ENCODE measurements at regions not wholly inside any gene's neighbourhood (a gene's known extent, or its start where the extent isn't known, plus 50 kb on each side); places are given as distances from the start of the nearest gene placed in this dataset.
A peak's percentile ranks its signal among the peaks of the same experiment; 100 is the strongest.

DNA sequence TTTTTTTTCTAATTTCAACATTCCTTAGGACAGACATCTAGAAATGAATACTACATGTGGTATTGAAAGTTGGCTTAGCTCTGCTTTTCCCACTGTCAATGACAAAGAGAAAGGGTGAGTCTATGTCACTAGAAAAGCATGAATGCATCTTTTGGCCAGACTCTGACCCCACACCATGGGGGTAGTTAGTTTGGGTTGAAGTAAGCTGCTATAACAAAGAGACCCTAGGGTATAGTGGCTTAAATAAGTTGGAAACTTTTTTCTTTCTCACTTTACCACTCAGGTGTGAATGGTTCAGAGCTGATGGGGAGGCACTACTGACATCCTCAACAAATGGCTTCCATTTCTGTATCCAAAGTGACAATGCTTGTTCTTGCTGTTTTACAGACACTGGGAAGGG is 161.5 kb downstream of the DLEU7 start:
- no peak for DNase-seq

DNA sequence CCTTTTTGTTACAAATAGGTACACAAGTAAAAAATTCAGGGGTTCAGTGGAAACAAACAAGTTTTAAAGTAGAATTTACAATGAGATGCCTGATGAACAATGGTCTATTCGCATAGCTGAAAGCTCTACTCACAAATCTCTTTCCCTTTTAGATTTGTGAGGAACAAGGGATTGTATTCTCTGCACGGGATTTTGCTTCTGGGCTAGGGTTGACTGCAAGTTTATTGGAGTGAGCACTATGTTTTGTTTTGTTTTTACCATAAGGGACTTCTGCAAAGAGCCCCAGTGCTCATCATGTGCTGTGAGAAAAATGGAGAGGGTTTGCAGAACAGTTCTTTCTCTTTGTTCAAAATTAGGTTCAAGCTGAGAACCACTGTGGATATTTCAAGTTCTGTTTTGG is 160.5 kb downstream of the DLEU7 start:
- DNase-seq: no peak

DNA sequence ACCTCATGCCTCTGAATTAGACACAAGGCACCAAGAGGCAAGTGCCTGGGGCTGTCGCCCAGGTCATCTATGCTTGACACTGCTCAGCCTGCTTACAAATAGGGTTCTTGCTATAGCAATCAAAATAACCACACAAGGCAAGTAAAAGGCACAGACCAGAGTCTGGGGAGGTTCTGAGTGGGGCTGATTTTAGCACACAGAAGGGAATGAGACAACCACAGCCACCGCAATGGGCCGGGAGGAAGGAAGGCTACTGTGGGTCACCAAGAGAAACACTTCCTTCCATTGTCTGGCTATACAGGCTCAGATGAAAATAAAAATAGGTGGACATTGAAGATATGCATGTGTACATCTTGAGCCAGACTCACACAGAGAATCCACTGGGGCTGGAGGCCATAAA is 159.1 kb downstream of the DLEU7 start:
- no peak for DNase-seq

DNA sequence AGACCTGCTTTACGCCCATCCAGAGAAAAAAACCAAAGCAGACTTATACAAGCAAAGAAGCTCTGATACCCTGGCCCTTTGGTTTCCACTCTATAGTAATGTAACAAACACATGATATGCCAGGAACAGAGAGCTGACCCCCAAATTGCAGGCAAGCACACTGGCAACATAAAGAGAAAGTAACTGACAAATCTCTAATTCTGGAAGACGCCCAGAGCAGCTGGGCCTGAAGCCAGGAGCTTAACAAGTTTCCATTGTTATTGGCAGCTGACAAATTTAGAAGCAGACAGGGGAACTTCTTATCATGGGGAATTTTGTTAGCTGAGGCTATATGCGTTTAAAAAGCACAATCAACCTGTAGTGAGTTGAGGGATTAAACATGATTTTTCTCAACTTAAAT is 158.0 kb downstream of the DLEU7 start:
- peak; percentile 50 to 52 for DNase-seq

DNA sequence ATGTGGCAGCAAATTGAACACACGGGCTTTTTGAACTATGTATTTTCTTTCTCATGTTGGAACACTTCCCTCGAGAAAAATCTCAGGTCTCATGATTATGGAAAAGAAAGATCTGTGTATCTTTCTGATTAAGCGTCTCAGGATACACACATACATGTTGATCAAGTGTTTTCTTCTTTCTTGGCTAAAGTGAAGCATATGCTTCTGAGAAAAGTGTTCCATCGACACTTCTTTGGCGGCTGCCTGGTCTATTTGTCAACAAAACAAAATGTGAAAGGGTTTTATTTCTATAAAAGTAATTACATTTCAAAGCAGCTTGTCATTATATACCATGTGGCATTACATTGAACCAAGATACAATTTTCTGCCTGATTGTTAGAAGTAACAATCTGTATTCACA is 157.5 kb downstream of the DLEU7 start:
- no peak for DNase-seq

DNA sequence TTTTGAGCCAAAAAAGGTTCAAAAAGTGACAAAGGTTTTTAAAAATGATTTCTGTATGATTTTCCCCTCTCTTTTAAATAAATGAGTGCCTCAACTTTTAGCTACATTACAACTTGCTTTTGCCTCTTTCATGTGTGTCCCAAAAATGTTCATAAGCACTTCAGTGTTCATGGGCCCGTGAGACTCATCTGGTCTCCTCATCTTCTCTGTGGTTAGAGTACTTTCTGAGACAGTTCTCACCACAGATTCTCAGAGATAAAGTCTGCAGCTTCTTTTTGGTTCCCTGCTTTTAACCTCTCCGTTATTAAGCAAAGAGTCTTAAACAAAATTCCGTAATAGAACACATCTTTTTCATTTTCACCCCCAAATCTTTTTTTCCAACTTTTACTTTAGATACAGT is 156.9 kb downstream of the DLEU7 start:
- DNase-seq: no peak

DNA sequence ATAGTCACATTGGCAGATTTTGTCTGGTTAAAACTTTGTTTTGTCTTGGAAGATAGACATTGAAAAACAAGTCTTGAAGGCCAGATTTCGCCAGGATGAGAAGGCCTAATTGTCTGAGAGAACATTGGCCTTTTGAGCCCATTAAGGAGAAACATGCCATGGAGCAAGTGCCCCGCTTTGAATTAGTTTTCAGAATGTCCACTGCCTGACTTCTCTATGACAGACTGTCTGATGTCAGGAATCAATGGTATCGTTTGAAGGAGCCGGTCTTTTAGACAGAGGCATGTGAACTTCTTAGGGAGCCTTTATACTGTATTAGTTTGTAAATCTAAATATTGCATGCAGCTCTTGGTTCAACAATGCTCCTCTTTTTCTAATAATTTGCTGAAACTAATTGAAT is 155.9 kb downstream of the DLEU7 start:
- no peak for DNase-seq

DNA sequence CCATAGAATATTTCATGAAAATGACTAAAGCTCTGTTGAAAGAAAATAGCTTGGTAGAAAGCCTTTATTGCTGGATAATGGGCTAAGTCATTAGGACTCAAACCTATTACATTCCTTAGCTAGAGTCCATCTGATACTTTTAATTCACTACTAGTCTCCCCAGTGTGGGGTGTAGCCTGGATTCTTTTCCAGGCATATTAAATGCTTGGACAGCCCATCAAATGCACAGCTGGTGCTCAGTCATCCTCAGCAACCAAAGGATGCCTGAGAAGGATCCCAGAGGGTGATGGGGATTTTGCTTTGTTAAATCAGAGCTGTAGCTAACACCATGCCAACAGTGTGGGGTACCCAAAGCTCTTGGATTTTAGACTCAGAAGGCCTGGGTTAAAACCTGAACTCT is 153.5 kb downstream of the DLEU7 start:
- no peak for DNase-seq

DNA sequence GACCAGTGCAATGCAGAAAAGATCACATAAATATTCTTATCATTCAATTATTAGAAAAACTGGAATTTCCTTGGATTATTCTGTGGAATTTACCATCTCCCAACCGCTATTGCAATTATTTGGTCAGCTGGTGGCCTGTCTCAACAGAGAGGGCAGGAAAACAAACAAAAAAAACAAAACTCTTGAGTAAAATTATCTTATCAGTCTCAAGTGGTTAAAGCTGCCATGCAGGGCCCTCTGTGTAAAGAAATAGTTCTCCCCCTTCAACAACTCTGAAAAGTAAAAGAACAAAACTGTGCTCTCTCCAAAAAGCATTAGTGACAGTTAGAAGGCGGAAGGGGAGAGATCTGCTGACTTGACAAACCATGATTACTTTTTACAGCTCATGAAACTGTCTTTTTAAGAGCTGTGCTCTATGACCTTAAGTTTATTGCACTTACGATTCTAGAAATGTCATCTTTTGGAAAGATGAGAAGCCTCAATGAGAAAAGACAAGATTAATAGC is 152.3 kb downstream of the DLEU7 start:
- no peak for DNase-seq

DNA sequence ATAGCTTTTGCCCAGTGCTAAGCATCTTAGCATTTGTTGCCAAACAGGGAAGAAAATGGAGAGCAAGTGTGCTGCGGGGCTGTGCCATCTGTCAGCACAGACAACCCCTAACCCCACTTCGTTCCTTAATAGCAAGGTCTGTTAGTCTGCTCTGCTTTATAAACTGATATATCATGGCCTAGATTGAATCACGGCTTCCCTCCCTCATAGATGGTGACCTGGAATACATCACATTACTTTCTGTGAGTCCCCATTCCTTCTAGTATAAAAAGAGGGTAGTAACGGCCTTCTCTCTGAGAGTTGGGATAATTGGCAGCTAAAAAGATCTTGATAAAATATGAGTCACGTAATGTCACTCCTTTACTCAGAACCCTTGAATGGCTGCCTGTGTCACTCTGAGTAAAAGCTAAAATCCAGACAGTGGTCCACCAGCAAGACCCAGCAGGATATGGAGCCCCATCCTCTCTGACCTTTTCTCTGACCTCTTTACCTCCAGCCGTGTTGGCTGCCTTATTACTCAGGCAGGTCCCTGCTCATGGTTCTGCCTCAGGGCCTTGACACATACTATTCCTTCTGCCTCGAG is 151.7 kb downstream of the DLEU7 start:
- no peak for DNase-seq

DNA sequence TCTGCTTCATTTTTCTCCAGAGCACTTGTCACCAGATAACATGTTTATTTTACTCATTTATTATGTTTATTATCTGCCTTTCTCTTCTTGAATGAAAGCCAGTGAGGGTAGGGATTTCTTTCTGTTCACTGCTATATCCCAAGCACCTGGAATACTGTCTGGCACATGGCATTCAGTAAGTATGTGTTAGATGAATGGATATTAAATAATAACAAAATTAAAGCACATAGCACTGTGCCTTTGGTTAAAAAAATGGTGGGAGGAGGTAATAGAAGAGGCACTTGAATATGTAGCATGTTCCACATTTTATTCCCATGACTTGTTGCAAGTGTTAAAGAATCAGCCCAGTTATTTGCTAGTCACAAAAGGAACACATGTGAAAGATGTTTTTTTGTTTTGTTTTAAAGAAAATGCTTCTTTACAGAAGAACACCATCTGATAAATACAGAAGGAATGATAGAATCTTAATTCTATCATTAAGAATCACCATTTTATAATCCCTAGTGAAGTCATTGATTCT is 151.0 kb downstream of the DLEU7 start:
- DNase-seq: no peak

DNA sequence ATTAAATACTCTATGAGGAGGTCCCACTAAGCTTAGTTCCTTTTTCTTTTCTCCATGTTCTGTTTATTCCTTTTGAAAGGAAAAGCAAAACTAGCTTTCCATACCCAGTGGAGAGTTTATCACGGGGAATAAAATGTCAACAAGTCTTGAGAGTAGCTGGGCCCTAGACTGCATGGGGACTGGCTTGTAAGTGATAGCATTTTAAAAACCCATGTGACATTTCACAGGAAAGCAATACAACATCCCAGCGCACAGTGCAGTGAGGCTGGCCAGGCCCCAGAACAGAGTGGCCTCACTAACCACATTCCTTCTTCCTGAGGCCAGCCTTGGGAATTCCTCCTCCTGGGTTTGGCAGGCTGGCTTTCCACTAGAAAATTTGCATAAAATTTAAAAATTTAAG is 149.8 kb downstream of the DLEU7 start:
- DNase-seq: no peak

DNA sequence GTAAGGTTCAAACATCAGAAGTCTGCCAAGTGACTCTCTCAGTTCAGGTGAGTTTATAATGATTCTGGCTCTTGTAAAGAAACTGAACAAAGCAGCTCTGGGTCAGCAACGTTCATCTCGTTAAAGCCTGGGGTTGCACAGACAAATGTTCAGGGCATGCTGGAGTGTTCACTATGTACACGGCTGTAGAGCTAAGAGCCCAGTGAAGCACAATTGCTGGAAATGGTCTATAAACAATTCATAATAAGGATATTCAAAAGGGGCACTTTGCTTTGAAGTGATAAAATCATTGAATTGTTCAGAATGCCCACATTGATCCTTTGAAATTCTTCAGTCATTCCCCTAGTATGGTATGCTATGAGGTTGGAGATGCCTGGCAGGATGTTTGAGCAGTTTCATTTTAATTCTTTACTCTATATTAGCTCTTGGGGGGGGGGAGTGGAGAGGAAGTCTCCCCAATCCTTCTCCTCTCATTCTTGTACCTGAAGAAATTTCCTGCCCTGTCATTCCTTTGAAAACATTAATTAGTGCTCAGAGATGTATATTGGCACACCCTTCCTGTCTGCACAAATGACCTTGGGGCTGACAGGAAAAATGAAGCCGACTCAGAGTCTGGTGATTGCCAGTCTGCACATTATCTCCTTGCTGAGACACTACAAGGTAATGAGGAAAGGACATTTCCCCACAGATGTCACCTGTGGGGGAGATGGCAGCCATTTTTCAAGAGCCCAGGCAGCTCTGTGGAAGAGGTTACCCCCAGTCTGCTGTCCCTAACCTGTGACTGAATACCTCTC is 145.5 kb downstream of the DLEU7 start:
- DNase-seq: no peak

DNA sequence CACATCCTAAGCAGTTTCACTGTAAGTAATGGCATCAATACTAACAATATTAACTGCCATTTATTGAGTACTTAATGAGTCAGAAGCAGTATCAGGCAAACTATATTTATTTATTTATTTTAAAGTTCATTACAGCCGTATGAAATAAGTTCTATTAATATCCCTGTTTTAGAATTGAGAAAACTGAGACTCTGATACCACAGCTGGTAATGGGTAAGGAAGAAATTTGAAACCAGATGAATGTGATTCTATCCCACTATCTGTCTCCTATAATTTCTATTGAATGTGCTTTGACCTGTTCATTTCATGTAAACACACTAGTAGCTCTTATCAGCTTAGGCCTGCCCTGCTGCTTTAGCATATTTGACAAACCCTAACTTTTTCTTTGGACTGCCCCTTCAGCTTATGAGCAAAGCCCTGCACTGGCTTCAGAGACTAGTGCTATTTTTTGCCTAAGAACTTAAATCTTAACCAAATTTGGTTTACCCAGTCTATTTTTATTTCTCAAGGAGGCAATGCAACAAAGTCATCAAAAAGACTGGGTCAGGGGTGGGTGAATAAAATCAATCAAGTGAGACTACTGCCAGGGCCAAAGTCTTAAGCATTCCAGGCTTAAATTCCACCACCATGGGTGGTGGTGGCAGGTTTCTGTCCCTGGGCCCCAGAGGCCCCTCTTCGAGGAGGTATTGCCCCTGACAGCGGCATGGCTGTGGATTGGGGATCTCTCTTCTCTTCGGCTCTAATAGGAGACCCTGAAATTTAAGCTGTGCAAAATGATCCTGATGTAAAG is 143.4 kb downstream of the DLEU7 start:
- no peak for DNase-seq

DNA sequence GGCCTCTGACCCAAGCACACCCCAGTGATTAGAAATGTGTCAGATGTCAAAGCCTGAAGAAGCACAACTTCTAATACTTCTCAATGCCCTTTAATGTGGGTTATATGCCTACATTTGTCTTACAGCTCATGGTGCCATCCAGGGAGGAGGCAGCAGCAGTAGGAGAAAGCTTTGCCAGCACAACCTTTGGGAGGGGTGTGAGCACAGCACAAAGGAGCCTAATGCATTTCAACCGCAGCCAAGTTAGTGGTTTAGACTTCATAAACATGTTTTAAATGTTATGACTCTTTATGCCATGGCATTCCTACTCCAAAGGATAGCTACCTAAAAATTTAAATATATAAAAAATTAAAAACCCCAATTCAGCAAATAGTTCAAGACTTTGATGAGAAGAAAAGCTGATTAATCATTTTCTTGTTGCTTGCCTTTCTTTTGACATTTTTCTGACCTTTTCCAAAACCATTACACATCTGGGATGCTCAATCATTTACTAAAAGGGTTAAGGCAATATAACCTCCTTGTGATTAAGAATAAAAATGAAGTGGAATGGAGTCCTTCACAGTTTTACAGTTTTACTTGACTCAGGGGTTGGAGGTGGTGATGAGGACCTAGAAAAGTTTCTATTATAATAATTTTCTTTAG is 142.7 kb downstream of the DLEU7 start:
- DNase-seq: no peak

DNA sequence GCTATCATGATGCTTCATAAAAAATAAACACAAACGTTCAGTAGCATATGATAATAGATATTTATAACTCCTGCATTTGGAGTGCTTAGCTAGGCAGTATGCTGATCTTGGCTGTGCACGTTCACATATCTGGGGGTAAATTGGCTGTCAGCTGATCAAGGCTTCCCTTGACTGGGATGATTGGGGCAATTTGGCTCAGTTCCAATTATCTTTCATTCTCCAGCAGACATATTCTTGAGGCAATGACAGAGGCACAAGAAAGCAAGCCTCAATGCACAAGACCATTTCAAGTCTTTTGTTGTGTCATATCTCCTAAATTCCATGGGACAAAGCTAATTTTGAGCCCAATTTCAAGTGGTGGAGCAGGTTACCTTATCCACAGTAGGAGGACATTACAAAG is 142.0 kb downstream of the DLEU7 start:
- no peak for DNase-seq

DNA sequence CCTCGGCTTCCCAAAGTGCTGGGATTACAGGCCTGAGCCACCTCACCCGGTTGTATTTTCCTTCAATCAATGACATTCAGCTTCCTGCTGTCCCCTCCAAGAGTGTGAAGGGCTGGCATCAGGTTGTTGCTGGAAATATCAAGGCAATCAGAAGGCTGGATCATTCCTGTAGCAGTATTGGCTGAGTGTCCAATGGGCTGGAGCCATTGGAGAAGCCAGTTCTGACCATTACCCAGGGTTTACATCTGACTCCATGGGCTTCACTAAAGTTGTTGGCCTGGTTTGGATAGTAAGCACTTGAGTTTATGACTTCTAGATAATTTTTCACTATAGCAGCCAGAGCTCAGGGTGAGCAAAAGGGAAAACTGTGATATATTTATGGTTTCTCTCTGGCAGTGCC is 137.0 kb downstream of the DLEU7 start:
- no peak for DNase-seq

DNA sequence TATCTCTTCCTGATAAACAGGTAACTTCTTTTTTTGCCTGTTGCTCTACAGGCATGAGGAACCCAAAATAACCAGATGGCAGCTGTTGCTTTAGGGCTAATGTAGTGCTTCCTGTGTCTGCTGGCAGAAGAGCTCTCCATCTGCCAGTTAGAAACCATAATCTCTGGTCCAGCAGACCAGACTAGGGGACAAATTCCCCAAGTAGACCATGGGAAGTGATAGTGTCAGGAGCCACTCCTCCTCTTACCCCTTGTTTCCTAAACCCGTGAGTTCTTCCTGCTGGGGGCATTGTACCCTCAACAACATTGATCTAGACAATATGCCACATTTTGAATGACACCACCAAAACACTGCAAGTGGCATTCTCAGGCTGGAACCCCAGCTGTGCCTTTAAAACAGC is 135.9 kb downstream of the DLEU7 start:
- DNase-seq: no peak

DNA sequence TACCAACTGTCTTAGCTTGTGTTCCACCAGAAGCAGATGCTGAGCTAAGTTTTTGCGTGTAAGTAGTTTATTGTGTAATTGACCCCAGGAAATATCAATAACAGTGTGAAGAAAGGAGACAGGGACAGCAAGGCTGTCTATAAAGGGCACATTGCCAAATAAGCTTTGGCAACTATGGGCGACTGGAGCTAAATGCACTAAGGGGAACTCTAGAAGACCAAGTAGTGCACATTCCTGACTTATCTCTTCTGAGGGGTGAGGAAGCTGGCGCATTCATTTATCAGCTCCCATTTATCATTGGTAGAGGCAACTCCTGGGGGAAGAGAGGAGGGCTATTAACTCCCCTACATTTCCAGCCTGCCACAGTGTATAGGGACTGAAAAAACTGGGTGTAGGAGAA is 135.0 kb downstream of the DLEU7 start:
- peak in 1 of 2 donors; percentile 9 for DNase-seq

DNA sequence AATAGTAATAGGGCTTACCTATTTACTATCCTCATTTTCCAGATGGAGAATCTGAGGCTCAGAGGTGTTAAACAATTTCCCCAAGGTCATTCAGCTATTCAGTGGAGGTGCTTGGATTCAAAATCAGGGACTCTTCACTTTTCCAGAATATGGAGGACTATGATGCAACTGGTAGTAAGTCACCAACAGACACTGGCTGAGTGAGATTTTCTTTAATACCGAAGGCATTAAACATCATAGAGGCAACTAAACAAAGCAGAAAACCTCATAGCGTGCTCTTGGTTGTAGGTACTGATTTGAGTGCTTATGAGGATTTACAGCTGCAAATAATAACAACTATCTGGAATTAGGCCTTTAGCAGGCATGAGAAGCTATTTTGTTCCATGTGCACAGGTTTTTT is 134.4 kb downstream of the DLEU7 start:
- no peak for DNase-seq

DNA sequence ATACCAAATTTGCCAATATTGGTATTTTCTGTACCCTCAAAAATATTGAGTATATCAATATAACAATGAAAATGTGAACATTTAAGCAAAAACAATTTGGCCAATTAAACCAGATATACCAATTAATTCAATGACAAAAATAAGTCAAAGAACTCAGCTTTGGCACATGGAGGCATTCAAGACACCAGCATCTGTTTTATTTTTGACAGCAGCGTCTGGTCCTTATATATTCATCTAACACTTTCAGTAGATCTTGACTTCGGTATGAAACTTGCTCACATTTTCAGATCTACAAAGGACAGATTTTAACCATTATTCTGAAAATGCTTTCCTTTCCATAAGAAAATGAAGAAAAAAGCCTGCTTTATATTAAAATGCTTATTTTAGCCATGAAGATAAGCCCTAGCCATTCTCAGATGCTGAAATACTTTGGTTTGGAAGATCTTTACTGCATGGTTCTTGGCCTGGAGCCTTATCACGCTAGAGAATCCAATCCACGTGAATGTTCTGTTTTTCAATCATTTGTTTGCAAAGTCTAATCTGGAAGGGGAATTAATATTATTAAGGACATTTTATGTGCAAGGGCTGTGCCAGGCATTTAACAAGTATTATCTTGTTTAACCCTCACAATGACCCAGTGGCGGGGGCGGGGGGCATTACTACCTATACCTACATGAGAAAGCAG is 132.2 kb downstream of the DLEU7 start:
- DNase-seq: no peak

DNA sequence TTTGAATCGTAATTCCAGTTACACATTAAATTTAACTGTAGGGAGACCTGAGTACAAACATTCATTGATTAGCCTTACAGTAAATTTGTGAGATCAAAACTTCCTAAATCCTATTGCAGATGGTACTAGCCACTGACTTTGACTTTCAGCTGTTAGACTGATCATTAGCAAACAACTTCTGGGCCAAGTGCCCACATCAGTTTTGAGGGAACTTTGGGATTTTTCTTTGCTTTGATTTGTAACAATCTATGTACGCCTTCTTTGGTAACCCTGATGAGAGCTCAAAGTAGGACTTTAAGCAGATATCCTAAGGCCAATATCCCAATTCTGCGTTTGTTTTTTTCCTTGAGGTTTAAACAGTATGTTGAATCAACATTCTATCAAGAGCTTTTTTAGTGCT is 131.5 kb downstream of the DLEU7 start:
- DNase-seq: no peak
